ENCODE measurements at regions not wholly inside any gene's neighbourhood (a gene's known extent, or its start where the extent isn't known, plus 50 kb on each side); places are given as distances from the start of the nearest gene placed in this dataset.
"Not testable (repeated sequence)": the region's sequence is repeated elsewhere in the genome, so short reads cannot be mapped to it uniquely, and the experiment has no call there.

DNA sequence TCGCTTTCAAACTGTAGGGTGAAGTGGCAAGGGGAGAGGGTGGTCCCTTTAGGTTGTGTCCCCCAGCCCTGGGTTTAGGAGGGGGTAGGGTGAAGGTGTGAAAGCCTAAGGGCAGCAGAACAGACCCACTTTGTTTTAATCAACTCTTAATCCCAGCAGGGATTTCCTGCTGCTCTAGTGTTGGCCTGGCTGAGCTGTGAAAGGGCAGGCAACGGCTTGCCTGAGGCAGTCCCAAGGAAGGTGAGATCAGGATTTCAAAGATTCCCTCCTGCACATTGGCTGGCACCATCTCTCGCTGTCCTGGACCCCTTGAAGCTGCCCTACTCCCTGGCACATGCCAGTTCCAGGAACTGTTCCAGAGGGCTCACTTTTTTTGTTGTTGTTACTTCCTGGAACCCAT, 221.3 kb downstream of the INSC start:
- DNase-seq (ENCODE audit: insufficient read length, low spot score) (no peak), FAIRE-seq (no peak)
- TF ChIP-seq PAX5 (IDR thresholded peaks at IDR 0.05; ENCODE audit: insufficient read depth, low read length, severe bottlenecking) (no peak), POU2F2 (IDR thresholded peaks at IDR 0.05; ENCODE audit: low read depth, low read length) (no peak), SPI1 (IDR thresholded peaks at IDR 0.05; ENCODE audit: low read depth, low read length) (no peak), TAF1 (IDR thresholded peaks at IDR 0.05; ENCODE audit: low read depth, low read length) (no peak), POLR2A (IDR thresholded peaks at IDR 0.05; ENCODE audit: low read depth, low read length) (no peak), POLR2AphosphoS5 (IDR thresholded peaks at IDR 0.05; ENCODE audit: low read depth, low read length) (no peak)

DNA sequence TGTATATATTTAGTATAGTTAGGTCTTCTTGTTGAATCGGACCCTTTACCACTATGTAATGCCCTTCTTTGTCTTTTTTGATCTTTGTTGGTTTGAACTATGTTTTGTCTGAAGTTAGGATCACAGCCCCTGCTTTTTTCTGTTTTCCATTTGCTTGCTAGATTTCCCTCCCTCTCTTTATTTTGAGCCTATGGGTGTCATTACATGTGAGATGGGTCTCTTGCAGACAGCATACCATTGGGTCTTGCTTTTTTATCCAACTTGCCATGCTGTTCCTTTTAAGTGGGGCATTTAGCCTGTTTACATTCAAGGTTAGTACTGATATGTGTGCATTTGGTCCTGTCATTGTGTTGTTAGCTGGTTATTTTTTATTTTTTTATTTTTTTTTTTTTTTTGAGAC, 224.6 kb downstream of the INSC start:
- FAIRE-seq, result no peak
- TF ChIP-seq TAF1 (IDR thresholded peaks at IDR 0.05; ENCODE audit: low read depth, low read length) (no peak), SPI1 (IDR thresholded peaks at IDR 0.05; ENCODE audit: low read depth, low read length) (no peak), POU2F2 (IDR thresholded peaks at IDR 0.05; ENCODE audit: low read depth, low read length) (no peak), POLR2A (IDR thresholded peaks at IDR 0.05; ENCODE audit: low read depth, low read length) (no peak), POLR2AphosphoS5 (IDR thresholded peaks at IDR 0.05; ENCODE audit: low read depth, low read length) (no peak), PAX5 (IDR thresholded peaks at IDR 0.05; ENCODE audit: insufficient read depth, low read length, severe bottlenecking) (no peak)

DNA sequence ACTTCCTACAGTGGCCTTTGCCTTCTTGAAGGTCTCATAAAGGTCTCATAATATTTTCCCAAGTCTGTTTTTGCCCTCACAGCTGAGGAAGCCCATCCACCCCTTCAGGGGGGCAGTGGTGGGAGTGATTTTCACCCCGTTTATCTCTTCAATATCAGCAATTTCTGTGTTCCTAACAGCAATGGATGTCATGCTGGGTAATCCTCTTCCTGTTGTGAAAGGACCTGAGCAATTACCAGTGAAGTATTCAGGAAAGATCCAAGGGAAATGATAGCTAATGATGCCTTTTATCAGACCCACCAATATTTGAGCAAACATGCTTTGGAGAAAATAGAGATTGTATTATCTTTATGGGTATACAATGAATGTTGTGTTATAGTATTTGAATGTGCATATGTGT, 226.9 kb downstream of the INSC start:
- TF ChIP-seq PAX5 (IDR thresholded peaks at IDR 0.05; ENCODE audit: insufficient read depth, low read length, severe bottlenecking) (no peak), POLR2A (IDR thresholded peaks at IDR 0.05; ENCODE audit: low read depth, low read length) (no peak), TAF1 (IDR thresholded peaks at IDR 0.05; ENCODE audit: low read depth, low read length) (no peak), POU2F2 (IDR thresholded peaks at IDR 0.05; ENCODE audit: low read depth, low read length) (no peak), POLR2AphosphoS5 (IDR thresholded peaks at IDR 0.05; ENCODE audit: low read depth, low read length) (no peak), SPI1 (IDR thresholded peaks at IDR 0.05; ENCODE audit: low read depth, low read length) (no peak)
- FAIRE-seq, result no peak
- DNase-seq (ENCODE audit: insufficient read length, low spot score), result no peak

More for the DNA sequence above, 224.6 kb downstream of the INSC start:
- DNase-seq (ENCODE audit: insufficient read length, low spot score), result no peak

DNA sequence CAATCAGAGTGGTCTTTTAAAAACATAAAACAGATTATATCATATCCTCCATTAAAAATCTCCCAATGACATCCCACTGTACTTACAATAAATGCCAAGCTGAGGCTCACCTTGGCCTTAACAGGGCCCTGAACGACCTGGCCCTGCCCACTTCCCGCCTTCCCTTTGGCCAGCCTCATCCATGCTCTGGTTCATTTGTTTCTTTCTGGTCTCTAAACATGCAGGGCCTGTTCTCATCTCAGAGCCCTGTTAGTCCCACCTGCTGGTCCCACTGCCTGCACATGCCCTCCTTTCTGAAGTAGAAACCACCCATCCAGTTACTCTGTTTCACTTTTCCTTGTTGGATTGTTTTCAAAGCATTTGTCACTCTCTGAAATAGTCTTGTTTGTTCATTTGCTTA, 227.4 kb downstream of the INSC start:
- TF ChIP-seq POU2F2 (IDR thresholded peaks at IDR 0.05; ENCODE audit: low read depth, low read length) (no peak), POLR2AphosphoS5 (IDR thresholded peaks at IDR 0.05; ENCODE audit: low read depth, low read length) (no peak), PAX5 (IDR thresholded peaks at IDR 0.05; ENCODE audit: insufficient read depth, low read length, severe bottlenecking) (no peak), SPI1 (IDR thresholded peaks at IDR 0.05; ENCODE audit: low read depth, low read length) (no peak)
- FAIRE-seq (no peak), DNase-seq (ENCODE audit: insufficient read length, low spot score) (no peak)

DNA sequence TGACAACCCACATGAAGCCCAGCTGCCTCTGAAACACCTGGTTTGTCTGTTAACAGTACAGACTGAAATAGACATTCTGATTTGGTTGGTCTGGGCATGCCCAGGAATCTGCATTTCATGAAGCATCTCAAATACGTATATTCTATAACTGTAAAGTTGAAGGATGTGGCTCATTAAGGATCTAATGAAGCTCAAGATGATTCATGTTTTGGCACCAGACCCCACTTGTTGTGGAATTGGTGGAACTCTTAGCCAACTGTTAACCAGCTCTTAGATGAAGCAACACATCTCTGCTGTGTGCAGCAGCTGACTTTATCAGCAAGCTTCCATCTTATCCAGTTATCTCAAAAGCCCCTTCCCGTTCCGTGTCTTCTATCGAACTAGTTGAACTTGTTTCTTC, 232.2 kb downstream of the INSC start:
- TF ChIP-seq TAF1 (IDR thresholded peaks at IDR 0.05; ENCODE audit: low read depth, low read length), result no peak
- no peak for TF ChIP-seq SPI1 (IDR thresholded peaks at IDR 0.05; ENCODE audit: low read depth, low read length)
- TF ChIP-seq POLR2A (IDR thresholded peaks at IDR 0.05; ENCODE audit: low read depth, low read length), result no peak
- no peak for TF ChIP-seq POLR2AphosphoS5 (IDR thresholded peaks at IDR 0.05; ENCODE audit: low read depth, low read length)
- no peak for TF ChIP-seq POU2F2 (IDR thresholded peaks at IDR 0.05; ENCODE audit: low read depth, low read length)
- TF ChIP-seq PAX5 (IDR thresholded peaks at IDR 0.05; ENCODE audit: insufficient read depth, low read length, severe bottlenecking), result no peak
- no peak for FAIRE-seq
- DNase-seq (ENCODE audit: insufficient read length, low spot score), result no peak

DNA sequence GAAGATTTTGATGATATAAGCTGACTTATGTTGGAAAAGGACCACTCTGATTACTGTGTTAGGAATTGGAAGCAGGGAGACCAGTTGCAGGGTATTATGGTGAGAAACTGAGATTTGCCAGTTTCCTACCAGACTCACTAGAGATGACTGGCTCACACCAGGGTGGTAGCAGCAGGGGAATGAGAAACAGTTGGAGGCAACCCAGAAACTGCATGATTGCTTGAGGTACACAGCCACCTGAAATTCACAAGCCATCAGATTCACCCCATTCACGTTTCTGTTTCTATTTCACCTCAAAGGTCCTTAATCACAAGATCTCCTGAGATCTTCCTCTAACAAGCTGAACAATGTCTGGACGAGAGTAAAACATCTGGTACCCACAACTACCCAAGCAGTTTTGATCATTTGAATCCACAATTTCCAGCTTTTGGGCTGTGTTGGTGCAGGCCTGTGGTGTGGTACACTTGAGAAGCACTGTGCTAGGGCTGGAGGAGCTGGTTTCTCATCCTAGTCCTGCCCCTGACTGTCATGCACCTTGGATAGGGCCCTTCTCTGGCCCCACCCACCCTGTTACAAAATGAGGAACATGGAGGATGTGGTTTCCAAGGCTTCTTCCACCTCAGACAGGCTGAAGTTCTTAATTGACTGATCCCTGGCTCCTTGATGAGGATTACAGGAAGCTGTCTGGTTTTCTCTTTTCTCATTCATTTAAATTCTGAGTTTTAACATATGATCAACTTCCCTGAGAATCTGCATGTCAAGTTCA, 233.4 kb downstream of the INSC start:
- no peak for FAIRE-seq

DNA sequence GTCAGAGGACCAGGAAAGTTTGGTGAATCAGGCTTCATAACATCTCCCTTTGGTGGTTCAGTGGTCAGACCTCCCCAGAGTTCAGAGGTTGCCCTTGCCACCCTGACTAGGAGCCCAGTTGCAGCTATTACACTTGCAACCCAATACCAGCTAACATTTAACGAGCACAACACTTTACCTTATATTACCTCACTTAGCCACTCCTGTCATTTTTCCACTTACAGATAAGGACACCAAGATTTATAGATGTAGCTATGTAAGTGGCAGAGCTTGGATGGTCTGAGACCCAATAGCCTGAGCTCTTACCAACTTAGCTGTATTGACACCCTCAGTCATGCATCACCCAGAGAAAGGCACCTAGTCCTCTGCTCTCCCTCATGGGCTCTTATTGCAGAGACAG, 234.7 kb downstream of the INSC start:
- DNase-seq (ENCODE audit: insufficient read length, low spot score) (no peak), FAIRE-seq (no peak)
- TF ChIP-seq SPI1 (IDR thresholded peaks at IDR 0.05; ENCODE audit: low read depth, low read length) (no peak), POU2F2 (IDR thresholded peaks at IDR 0.05; ENCODE audit: low read depth, low read length) (no peak), POLR2A (IDR thresholded peaks at IDR 0.05; ENCODE audit: low read depth, low read length) (no peak), PAX5 (IDR thresholded peaks at IDR 0.05; ENCODE audit: insufficient read depth, low read length, severe bottlenecking) (no peak), POLR2AphosphoS5 (IDR thresholded peaks at IDR 0.05; ENCODE audit: low read depth, low read length) (no peak), TAF1 (IDR thresholded peaks at IDR 0.05; ENCODE audit: low read depth, low read length) (no peak)

More for the DNA sequence above, 233.4 kb downstream of the INSC start:
- TF ChIP-seq POLR2AphosphoS5 (IDR thresholded peaks at IDR 0.05; ENCODE audit: low read depth, low read length) (no peak), PAX5 (IDR thresholded peaks at IDR 0.05; ENCODE audit: insufficient read depth, low read length, severe bottlenecking) (no peak), SPI1 (IDR thresholded peaks at IDR 0.05; ENCODE audit: low read depth, low read length) (no peak), POU2F2 (IDR thresholded peaks at IDR 0.05; ENCODE audit: low read depth, low read length) (no peak), TAF1 (IDR thresholded peaks at IDR 0.05; ENCODE audit: low read depth, low read length) (no peak), POLR2A (IDR thresholded peaks at IDR 0.05; ENCODE audit: low read depth, low read length) (no peak)
- no peak for DNase-seq (ENCODE audit: insufficient read length, low spot score)

DNA sequence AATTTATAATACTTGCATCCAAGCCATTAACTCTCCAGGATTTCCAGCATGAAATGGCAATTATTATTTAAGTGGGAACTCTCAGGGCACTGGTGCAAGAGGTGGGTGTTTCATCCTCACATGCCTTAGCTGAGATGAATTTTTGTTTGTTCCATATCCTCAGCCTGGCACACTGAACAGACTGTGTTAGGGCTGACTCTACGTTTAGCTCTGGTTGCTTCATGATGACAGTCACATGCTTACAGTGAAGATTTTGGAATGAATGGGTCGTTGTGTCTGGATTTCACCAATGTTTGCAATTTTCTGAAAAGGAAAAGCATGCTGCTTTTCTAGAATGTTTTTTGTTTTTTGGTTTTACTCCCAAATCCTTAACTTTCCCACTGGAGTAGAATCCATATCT, 246.6 kb downstream of the INSC start:
- FAIRE-seq (no peak), DNase-seq (ENCODE audit: insufficient read length, low spot score) (no peak)
- TF ChIP-seq POU2F2 (IDR thresholded peaks at IDR 0.05; ENCODE audit: low read depth, low read length) (no peak), PAX5 (IDR thresholded peaks at IDR 0.05; ENCODE audit: insufficient read depth, low read length, severe bottlenecking) (no peak), TAF1 (IDR thresholded peaks at IDR 0.05; ENCODE audit: low read depth, low read length) (no peak), POLR2A (IDR thresholded peaks at IDR 0.05; ENCODE audit: low read depth, low read length) (no peak), POLR2AphosphoS5 (IDR thresholded peaks at IDR 0.05; ENCODE audit: low read depth, low read length) (no peak), SPI1 (IDR thresholded peaks at IDR 0.05; ENCODE audit: low read depth, low read length) (no peak)

DNA sequence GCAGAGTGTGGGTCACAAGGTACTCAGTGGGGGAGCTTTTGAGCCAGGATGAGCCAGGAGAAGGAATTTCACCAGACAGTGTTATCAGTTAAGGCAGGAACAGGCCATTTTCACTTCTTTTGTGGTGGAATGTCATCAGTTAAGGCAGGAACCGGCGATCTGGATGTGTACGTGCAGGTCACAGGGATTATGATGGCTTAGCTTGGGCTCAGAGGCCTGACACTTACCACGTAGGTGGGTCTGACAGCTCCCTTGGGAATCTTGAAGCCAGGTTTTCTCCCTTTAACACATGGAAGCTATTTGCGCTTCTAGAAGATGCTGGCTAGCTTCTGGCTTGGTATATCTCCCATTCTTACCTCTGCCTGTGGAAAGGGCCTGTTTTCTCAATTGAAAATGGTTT, 250.6 kb downstream of the INSC start:
- FAIRE-seq, result not testable (repeated sequence)

DNA sequence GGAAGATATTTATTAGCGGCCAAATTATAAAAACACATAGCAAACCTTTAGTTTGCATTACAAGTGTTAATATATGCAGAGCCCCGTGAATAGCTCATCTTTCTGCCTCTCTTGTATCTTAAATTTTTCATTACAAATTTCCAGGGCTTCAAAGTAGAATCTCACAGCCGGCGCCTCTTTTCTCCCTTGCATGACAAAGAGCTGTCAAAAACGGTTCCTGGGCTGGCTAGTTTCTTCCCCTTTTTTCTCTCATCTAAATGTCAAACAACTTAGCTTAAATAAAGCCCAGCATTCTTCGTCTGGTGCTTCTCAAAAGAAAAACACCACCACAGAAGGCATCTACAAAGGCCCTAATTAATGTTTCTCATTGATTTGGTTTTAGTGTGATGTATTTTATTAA, 253.0 kb downstream of the INSC start:
- FAIRE-seq (no peak), DNase-seq (ENCODE audit: insufficient read length, low spot score) (no peak)
- no peak for TF ChIP-seq POLR2A (IDR thresholded peaks at IDR 0.05; ENCODE audit: low read depth, low read length)
- no peak for TF ChIP-seq TAF1 (IDR thresholded peaks at IDR 0.05; ENCODE audit: low read depth, low read length)
- no peak for TF ChIP-seq PAX5 (IDR thresholded peaks at IDR 0.05; ENCODE audit: insufficient read depth, low read length, severe bottlenecking)
- TF ChIP-seq POLR2AphosphoS5 (IDR thresholded peaks at IDR 0.05; ENCODE audit: low read depth, low read length), result no peak
- no peak for TF ChIP-seq POU2F2 (IDR thresholded peaks at IDR 0.05; ENCODE audit: low read depth, low read length)
- TF ChIP-seq SPI1 (IDR thresholded peaks at IDR 0.05; ENCODE audit: low read depth, low read length), result no peak

More for the DNA sequence above, 250.6 kb downstream of the INSC start:
- not testable (repeated sequence) for DNase-seq (ENCODE audit: insufficient read length, low spot score)
